ENCODE measurements at regions not wholly inside any gene's neighbourhood (a gene's known extent, or its start where the extent isn't known, plus 50 kb on each side); places are given as distances from the start of the nearest gene placed in this dataset.

- no peak for TF ChIP-seq CTCF (IDR thresholded peaks at IDR 0.05)
- TF ChIP-seq POLR2A (IDR thresholded peaks at IDR 0.05): no peak
These were observed 55.7 kb upstream of the TNFAIP3 start for GRCh38 chr6:137811121-137811915.
